ENCODE measurements at regions not wholly inside any gene's neighbourhood (a gene's known extent, or its start where the extent isn't known, plus 50 kb on each side); places are given as distances from the start of the nearest gene placed in this dataset.

- Histone ChIP-seq H3K27me3 (replicated peaks; ENCODE audit: control insufficient read depth, insufficient read depth, low read length) (no peaks in the 10 kb centered on the region; the same call in 1 of the 2 replicates), H3K4me3 (replicated peaks; ENCODE audit: low read depth, low read length) (no peak overlapping the region), H3K36me3 (ENCODE audit: control insufficient read depth, insufficient read depth, low read length) (no peaks in the 10 kb centered on the region)
- TF ChIP-seq CTCF (IDR thresholded peaks at IDR 0.05; ENCODE audit: insufficient read depth, low read length, poor library complexity, severe bottlenecking): no peak
- DNase-seq (ENCODE audit: extremely low read depth, insufficient read length): no peak
Measured at GRCh38 chr2:239809391-239809790, 215.8 kb downstream of the NDUFA10 start.

DNA sequence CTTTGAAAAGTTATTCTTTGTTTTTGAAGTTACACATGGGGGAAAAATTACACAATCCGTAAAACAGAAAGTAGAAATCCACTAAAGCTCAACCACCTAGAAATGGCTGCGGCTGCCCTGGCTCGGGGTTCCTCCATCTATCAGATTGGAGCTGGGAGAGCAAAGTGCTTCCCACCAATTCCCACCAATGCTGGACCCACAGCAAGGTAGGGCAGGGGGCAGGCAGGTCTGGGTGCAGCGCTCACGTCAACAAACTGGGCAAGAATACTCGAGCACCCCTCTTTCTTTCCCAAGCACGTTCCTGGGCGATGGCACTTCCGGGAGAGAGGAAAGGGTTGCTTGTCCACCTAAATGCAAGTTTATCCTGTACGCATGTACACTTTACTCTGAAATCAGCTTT lies 217.6 kb downstream of the NDUFA10 start:
- no peak for DNase-seq (ENCODE audit: extremely low read depth, insufficient read length)
- TF ChIP-seq CTCF (IDR thresholded peaks at IDR 0.05; ENCODE audit: insufficient read depth, low read length, poor library complexity, severe bottlenecking): no peak
- H3K4me3 ChIP-seq (replicated peaks; ENCODE audit: low read depth, low read length): no peak overlapping the region
- H3K27me3 ChIP-seq (replicated peaks; ENCODE audit: control insufficient read depth, insufficient read depth, low read length): no peaks in the 10 kb centered on the region; the same call in 1 of the 2 replicates
- H3K36me3 ChIP-seq (ENCODE audit: control insufficient read depth, insufficient read depth, low read length): no peaks in the 10 kb centered on the region

DNA sequence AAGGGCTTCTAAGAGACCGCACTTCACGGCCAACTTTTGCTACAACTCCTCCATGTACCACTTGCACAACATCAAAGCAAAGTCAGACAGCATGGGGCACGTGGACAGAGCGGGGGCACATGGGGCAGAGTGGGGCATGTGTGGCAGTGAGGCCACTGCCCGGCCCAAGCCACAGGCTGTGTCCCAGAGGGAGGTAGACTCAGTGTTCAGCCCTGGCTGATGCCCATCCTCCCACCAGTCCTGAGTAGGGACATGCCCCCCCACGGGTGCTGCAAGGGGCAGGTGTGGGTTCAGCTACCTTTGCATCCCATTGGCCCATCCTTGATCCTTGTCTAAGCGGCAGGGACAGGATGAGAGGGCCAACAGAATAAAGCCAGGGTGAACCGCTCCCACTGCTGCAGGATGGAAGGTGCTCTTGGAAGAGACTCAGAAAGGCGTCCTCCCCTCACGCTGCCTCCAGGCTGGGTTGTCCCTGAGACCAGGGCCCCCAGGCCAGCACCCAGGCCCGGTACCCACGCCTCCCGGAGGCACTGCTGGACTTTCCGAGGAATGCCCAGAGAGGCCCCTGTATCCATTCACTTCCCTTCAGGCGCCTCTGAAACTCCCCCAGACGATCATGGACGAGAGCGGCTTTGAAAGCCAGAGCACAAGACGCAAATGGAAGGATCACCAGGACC lies 218.2 kb downstream of the NDUFA10 start:
- no peak overlapping the region for H3K4me3 ChIP-seq (replicated peaks; ENCODE audit: low read depth, low read length)
- no peaks in the 10 kb centered on the region for H3K36me3 ChIP-seq (ENCODE audit: control insufficient read depth, insufficient read depth, low read length)
- DNase-seq (ENCODE audit: extremely low read depth, insufficient read length): no peak
- no peaks in the 10 kb centered on the region; the same call in 1 of the 2 replicates for H3K27me3 ChIP-seq (replicated peaks; ENCODE audit: control insufficient read depth, insufficient read depth, low read length)
- TF ChIP-seq CTCF (IDR thresholded peaks at IDR 0.05; ENCODE audit: insufficient read depth, low read length, poor library complexity, severe bottlenecking): no peak

GRCh38 chr2:239806276-239806675 lies 218.9 kb downstream of the NDUFA10 start:
- no peak for DNase-seq (ENCODE audit: extremely low read depth, insufficient read length)
- H3K36me3 ChIP-seq (ENCODE audit: control insufficient read depth, insufficient read depth, low read length): no peaks in the 10 kb centered on the region
- no peak overlapping the region for H3K4me3 ChIP-seq (replicated peaks; ENCODE audit: low read depth, low read length)
- H3K27me3 ChIP-seq (replicated peaks; ENCODE audit: control insufficient read depth, insufficient read depth, low read length): no peaks in the 10 kb centered on the region; the same call in 1 of the 2 replicates
- TF ChIP-seq CTCF (IDR thresholded peaks at IDR 0.05; ENCODE audit: insufficient read depth, low read length, poor library complexity, severe bottlenecking): no peak

DNA sequence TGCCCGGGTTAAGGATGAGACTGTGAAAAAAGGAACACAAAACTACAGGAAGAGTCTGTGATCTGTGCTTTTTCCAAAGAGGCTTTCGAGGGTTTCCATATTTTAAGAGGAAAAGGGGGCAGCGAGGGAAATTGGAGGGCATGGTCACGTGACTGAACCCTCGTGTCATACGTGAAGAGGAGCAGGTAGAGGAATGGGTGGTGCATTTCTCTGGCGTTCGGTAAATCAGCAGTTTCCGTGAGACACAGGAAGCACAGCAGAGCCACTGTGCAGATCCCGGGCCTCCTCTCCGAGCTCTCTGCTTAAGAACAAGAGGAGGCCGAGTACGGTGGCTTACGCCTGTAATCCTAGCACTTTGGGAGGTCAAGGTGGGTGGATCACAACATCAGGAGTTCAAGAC lies 219.7 kb downstream of the NDUFA10 start:
- DNase-seq (ENCODE audit: extremely low read depth, insufficient read length): no peak
- H3K4me3 ChIP-seq (replicated peaks; ENCODE audit: low read depth, low read length): no peak overlapping the region
- no peaks in the 10 kb centered on the region; the same call in 1 of the 2 replicates for H3K27me3 ChIP-seq (replicated peaks; ENCODE audit: control insufficient read depth, insufficient read depth, low read length)
- no peaks in the 10 kb centered on the region for H3K36me3 ChIP-seq (ENCODE audit: control insufficient read depth, insufficient read depth, low read length)
- no peak for TF ChIP-seq CTCF (IDR thresholded peaks at IDR 0.05; ENCODE audit: insufficient read depth, low read length, poor library complexity, severe bottlenecking)

GRCh38 chr2:239805043-239805329 lies 220.2 kb downstream of the NDUFA10 start:
- no peak for TF ChIP-seq CTCF (IDR thresholded peaks at IDR 0.05; ENCODE audit: insufficient read depth, low read length, poor library complexity, severe bottlenecking)

More at GRCh38 chr2:239805043-239805329, 220.2 kb downstream of the NDUFA10 start:
- Histone ChIP-seq H3K36me3 (ENCODE audit: control insufficient read depth, insufficient read depth, low read length) (no peaks in the 10 kb centered on the region), H3K27me3 (replicated peaks; ENCODE audit: control insufficient read depth, insufficient read depth, low read length) (no peaks in the 10 kb centered on the region; the same call in 1 of the 2 replicates), H3K4me3 (replicated peaks; ENCODE audit: low read depth, low read length) (no peak overlapping the region)
- DNase-seq (ENCODE audit: extremely low read depth, insufficient read length): no peak

Measured in GM06990 (cell line).